H9 (cell line): ENCODE measurements at regions not wholly inside any gene's neighbourhood (a gene's known extent, or its start where the extent isn't known, plus 50 kb on each side); places are given as distances from the start of the nearest gene placed in this dataset.

Source experiments
- DNase-seq: peaks from one replicate; pipeline ENCODE4 v3.0.0-alpha.2; 2017
- H2AFZ ChIP-seq: one replicate; pipeline ENCODE4 v1.6.1; 2013; ENCODE audit warnings: mild to moderate bottlenecking, low read length, control low read depth, moderate library complexity
- H2AK5ac ChIP-seq: 2 replicates; pipeline ENCODE4 v1.6.1; 2013; ENCODE audit warnings: low read length, control low read depth, mixed read lengths; ENCODE audit not compliant: insufficient read length
- H2BK120ac ChIP-seq: one replicate; pipeline ENCODE4 v1.6.1; 2013; ENCODE audit warnings: low read depth, mild to moderate bottlenecking, low read length, control low read depth, inconsistent platforms; ENCODE audit not compliant: poor library complexity, severe bottlenecking
- H2BK12ac ChIP-seq: 2 replicates; pipeline ENCODE4 v1.6.1; 2013; ENCODE audit warnings: low read length, control low read depth, mixed read lengths, low read depth; ENCODE audit not compliant: insufficient read length
- H2BK15ac ChIP-seq: 2 replicates; pipeline ENCODE4 v1.6.1; 2013; ENCODE audit warnings: low read depth, low read length, control low read depth
- H2BK20ac ChIP-seq: one replicate; pipeline ENCODE4 v1.6.1; 2013; ENCODE audit warnings: low read depth, mild to moderate bottlenecking, low read length, control low read depth, inconsistent platforms; ENCODE audit not compliant: poor library complexity, severe bottlenecking
- H2BK5ac ChIP-seq: 2 replicates; pipeline ENCODE4 v1.6.1; 2013; ENCODE audit warnings: low read length, control low read depth, mixed read lengths; ENCODE audit not compliant: insufficient read length
- H3K14ac ChIP-seq: 2 replicates; pipeline ENCODE4 v1.6.1; 2013; ENCODE audit warnings: low read length, control low read depth; ENCODE audit not compliant: insufficient read depth
- H3K18ac ChIP-seq: 2 replicates; pipeline ENCODE4 v1.6.1; 2013; ENCODE audit warnings: low read depth, mild to moderate bottlenecking, mixed read lengths, low read length, control low read depth; ENCODE audit not compliant: insufficient read length
- H3K23ac ChIP-seq: 2 replicates; pipeline ENCODE4 v1.6.1; 2013; ENCODE audit warnings: low read length, control low read depth, mixed read lengths, low read depth; ENCODE audit not compliant: insufficient read length
- H3K23me2 ChIP-seq: 2 replicates; pipeline ENCODE4 v1.6.1; 2013; ENCODE audit warnings: low read depth, mild to moderate bottlenecking, mixed read lengths, low read length, control low read depth; ENCODE audit not compliant: insufficient read length, poor library complexity, severe bottlenecking
- H3K27ac ChIP-seq: 2 replicates; pipeline ENCODE4 v1.5.1; 2013; ENCODE audit warnings: low read length, control low read depth, mixed read lengths, low read depth; ENCODE audit not compliant: insufficient read length
- H3K27me3 ChIP-seq: 2 replicates; pipeline ENCODE4 v1.6.1; 2013; ENCODE audit warnings: low read length, control low read depth, inconsistent platforms; ENCODE audit not compliant: insufficient read depth
- H3K4ac ChIP-seq: 2 replicates; pipeline ENCODE4 v1.6.1; 2013; ENCODE audit warnings: low read depth, mild to moderate bottlenecking, control low read depth, inconsistent platforms, low read length, moderate library complexity
- H3K4me1 ChIP-seq: 2 replicates; pipeline ENCODE4 v1.6.1; 2013; ENCODE audit warnings: low read length, control low read depth, inconsistent platforms; ENCODE audit not compliant: insufficient read depth
- H3K4me2 ChIP-seq: 2 replicates; pipeline ENCODE4 v1.6.1; 2013; ENCODE audit warnings: low read length, control low read depth, mixed read lengths; ENCODE audit not compliant: insufficient read length, insufficient read depth
- H3K56ac ChIP-seq: 2 replicates; pipeline ENCODE4 v1.6.1; 2013; ENCODE audit warnings: low read depth, mild to moderate bottlenecking, mixed read lengths, low read length, control low read depth; ENCODE audit not compliant: insufficient read length
- H3K79me1 ChIP-seq: 2 replicates; pipeline ENCODE4 v1.6.1; 2013; ENCODE audit warnings: low read depth, mild to moderate bottlenecking, moderate library complexity, low read length, control low read depth, inconsistent platforms; ENCODE audit not compliant: insufficient read depth, poor library complexity, severe bottlenecking
- H3K79me2 ChIP-seq: 2 replicates; pipeline ENCODE4 v1.6.1; 2013; ENCODE audit warnings: low read length, control low read depth, inconsistent platforms; ENCODE audit not compliant: insufficient read depth
- H3K9ac ChIP-seq: 2 replicates; pipeline ENCODE4 v1.6.1; 2013; ENCODE audit warnings: low read length, control low read depth, mixed read lengths; ENCODE audit not compliant: insufficient read length; ENCODE audit errors: extremely low read depth
- H3K9me3 ChIP-seq: one replicate; pipeline ENCODE4 v1.6.1; 2013; ENCODE audit warnings: low read depth, low read length, inconsistent platforms; ENCODE audit not compliant: control insufficient read depth
- H3T11ph ChIP-seq: one replicate; pipeline ENCODE4 v1.6.1; 2013; ENCODE audit warnings: mild to moderate bottlenecking, low read length, control low read depth, inconsistent platforms
- H4K20me1 ChIP-seq: one replicate; pipeline ENCODE4 v1.6.1; 2013; ENCODE audit not compliant: control insufficient read depth, insufficient read length, insufficient read depth
- H4K5ac ChIP-seq: 2 replicates; pipeline ENCODE4 v1.6.1; 2013; ENCODE audit warnings: low read depth, mild to moderate bottlenecking, mixed read lengths, low read length, control low read depth; ENCODE audit not compliant: insufficient read length
- H4K8ac ChIP-seq: replicated peaks from 2 replicates; pipeline ENCODE4 v1.6.1; 2013; ENCODE audit warnings: low read length, control low read depth, mixed read lengths, low read depth; ENCODE audit not compliant: insufficient read length
- H4K91ac ChIP-seq: 2 replicates; pipeline ENCODE4 v1.6.1; 2013; ENCODE audit warnings: low read depth, mild to moderate bottlenecking, moderate library complexity, mixed read lengths, low read length, control low read depth; ENCODE audit not compliant: insufficient read length
- H3K27ac Mint-ChIP-seq, 3 experiments: 2 replicates in 2 of 3; 3 replicates in 1 of 3; pipeline ENCODE4 v1.8.0; 2020 to 2021; ENCODE audit warnings: mixed read lengths in 3 of 3, mild to moderate bottlenecking in 1 of 3, moderate library complexity in 1 of 3
- H3K27me3 Mint-ChIP-seq: 2 replicates; pipeline ENCODE4 v1.8.0; 2021; ENCODE audit warnings: low read depth, mild to moderate bottlenecking, moderate library complexity, mixed read lengths
- H3K36me3 Mint-ChIP-seq, 3 experiments: 2 replicates in 2 of 3; 3 replicates in 1 of 3; pipeline ENCODE4 v1.8.0; 2020 to 2021; ENCODE audit warnings: low read depth in 3 of 3, mixed read lengths in 3 of 3; ENCODE audit not compliant: insufficient read depth in 1 of 3
- H3K4me1 Mint-ChIP-seq, 2 experiments: 2 replicates each; pipeline ENCODE4 v1.8.0; 2020; ENCODE audit warnings: mixed read lengths in 2 of 2
- H3K4me3 Mint-ChIP-seq, 2 experiments: 2 replicates in 1 of 2; 3 replicates in 1 of 2; pipeline ENCODE4 v1.8.0; 2020 to 2021; ENCODE audit warnings: mild to moderate bottlenecking in 2 of 2, mixed read lengths in 2 of 2, moderate library complexity in 1 of 2
- H3K9me3 Mint-ChIP-seq, 2 experiments: 2 replicates in 1 of 2; 3 replicates in 1 of 2; pipeline ENCODE4 v1.8.0; 2020; ENCODE audit warnings: mild to moderate bottlenecking in 2 of 2, mixed read lengths in 2 of 2, moderate library complexity in 1 of 2
- CTCF ChIP-seq: fragments of 200-600 bp; sonication (generic); conservative IDR thresholded peaks from 3 replicates; pipeline ENCODE4 v1.8.0; 2021; ENCODE audit warnings: antibody characterized with exemption, mild to moderate bottlenecking
- WGBS: extraction: QIAGEN DNeasy Blood & Tissue Kit; methylation state at CpG from one replicate; pipeline ENCODE4 v1.1.7; 2013; ENCODE audit warnings: missing lambda C conversion rate, low lambda C conversion rate, mixed read lengths; ENCODE audit not compliant: insufficient read length; ENCODE audit errors: extremely low coverage; 5-methylcytosine and 5-hydroxymethylcytosine counted together

- H3K4me1 ChIP-seq = no peaks in the 10 kb centered on the region; the same call in 1 of the 2 replicates
- no peak overlapping the region for H3K18ac ChIP-seq
- no peak overlapping the region for H2BK15ac ChIP-seq
- no peaks in the 10 kb centered on the region for H3K79me1 ChIP-seq
- Mint-ChIP-seq H3K4me1 (peaks cover 10 to 17% of the 10 kb centered on the region in 2 experiments), H3K9me3 (peaks cover 4% of the 10 kb centered on the region in 2 experiments; a peak in 1 of 5 replicates), H3K4me3 (no peak overlapping the region), H3K27me3 (peaks cover 4% of the 10 kb centered on the region; the same call in 1 of the 2 replicates), H3K36me3 (no peaks in the 10 kb centered on the region; a peak in 1 of 7 replicates), H3K27ac (no peak overlapping the region)
- H3K27ac ChIP-seq = no peak overlapping the region
- H3K56ac ChIP-seq = no peak overlapping the region
- no peak for DNase-seq
- no peak overlapping the region for H3K9ac ChIP-seq
- H4K91ac ChIP-seq = no peak overlapping the region
- no peak overlapping the region for H4K5ac ChIP-seq
- TF ChIP-seq CTCF = no peak
- H2AK5ac ChIP-seq = no peak overlapping the region
- H2BK120ac ChIP-seq = no peak overlapping the region
- no peak overlapping the region for H2BK20ac ChIP-seq
- H3K23ac ChIP-seq = no peak overlapping the region
- no peak overlapping the region for H2BK5ac ChIP-seq
- no peak overlapping the region for H3K4ac ChIP-seq
- H3K14ac ChIP-seq = no peak overlapping the region
- H2AFZ ChIP-seq = no peak overlapping the region
- no peaks in the 10 kb centered on the region for H3K9me3 ChIP-seq
- WGBS = no CpG with 5 or more reads among the region's 3 CpGs
- H3K4me2 ChIP-seq = no peak overlapping the region
- H3K79me2 ChIP-seq = no peaks in the 10 kb centered on the region
- no peak overlapping the region for H4K8ac ChIP-seq
- no peaks in the 10 kb centered on the region for H3K27me3 ChIP-seq
- H3K23me2 ChIP-seq = no peaks in the 10 kb centered on the region
- no peak overlapping the region for H2BK12ac ChIP-seq
- no peak overlapping the region for H3T11ph ChIP-seq
- H4K20me1 ChIP-seq = no peaks in the 10 kb centered on the region
Measured at GRCh38 chr2:121140734-121141133, 144.3 kb downstream of the TFCP2L1 start.
